ENCODE measurements at regions not wholly inside any gene's neighbourhood (a gene's known extent, or its start where the extent isn't known, plus 50 kb on each side); places are given as distances from the start of the nearest gene placed in this dataset.

- ATAC-seq (replicated peaks): no peak
- Mint-ChIP-seq H3K9me3 (peaks cover 8 to 9% of the 10 kb centered on the region in 2 donors), H3K27ac (no peak overlapping the region), H3K36me3 (ENCODE audit: insufficient read depth) (no peaks in the 10 kb centered on the region), H3K4me3 (no peak overlapping the region), H3K4me1 (ENCODE audit: low read depth in 2 of 2) (no peaks in the 10 kb centered on the region), H3K27me3 (no peaks in the 10 kb centered on the region)
- DNase-seq: no peak
These were observed 236.0 kb upstream of the ZNF717 start for GRCh38 chr3:76021376-76021775.

- DNase-seq: no peak
- Mint-ChIP-seq H3K27me3 (no peaks in the 10 kb centered on the region), H3K4me3 (no peak overlapping the region), H3K27ac (no peak overlapping the region), H3K9me3 (peaks cover 7 to 8% of the 10 kb centered on the region in 2 donors), H3K4me1 (ENCODE audit: low read depth in 2 of 2) (no peaks in the 10 kb centered on the region), H3K36me3 (ENCODE audit: insufficient read depth) (no peaks in the 10 kb centered on the region)
- ATAC-seq (replicated peaks): no peak
These were observed 239.3 kb upstream of the ZNF717 start for GRCh38 chr3:76024640-76025039.

- ATAC-seq (replicated peaks): no peak
- H3K4me3 Mint-ChIP-seq: no peak overlapping the region
- H3K36me3 Mint-ChIP-seq (ENCODE audit: insufficient read depth): no peaks in the 10 kb centered on the region
- H3K27ac Mint-ChIP-seq: no peak overlapping the region
- no peak for DNase-seq
- H3K9me3 Mint-ChIP-seq: peaks cover 4 to 7% of the 10 kb centered on the region in 2 donors
- no peaks in the 10 kb centered on the region for H3K27me3 Mint-ChIP-seq
- no peaks in the 10 kb centered on the region for H3K4me1 Mint-ChIP-seq (ENCODE audit: low read depth in 2 of 2)
These were observed 240.2 kb upstream of the ZNF717 start for GRCh38 chr3:76025561-76025960.

- H3K27ac Mint-ChIP-seq: no peak overlapping the region
- H3K4me1 Mint-ChIP-seq (ENCODE audit: low read depth in 2 of 2): no peaks in the 10 kb centered on the region
- no peak overlapping the region for H3K4me3 Mint-ChIP-seq
- peaks cover 0 to 9% of the 10 kb centered on the region in 2 donors for H3K9me3 Mint-ChIP-seq
- no peak for DNase-seq
- ATAC-seq (replicated peaks): no peak
- no peaks in the 10 kb centered on the region for H3K27me3 Mint-ChIP-seq
- H3K36me3 Mint-ChIP-seq (ENCODE audit: insufficient read depth): no peaks in the 10 kb centered on the region
These were observed 241.0 kb upstream of the ZNF717 start for GRCh38 chr3:76026379-76026778.

- Mint-ChIP-seq H3K4me3 (no peak overlapping the region), H3K9me3 (peaks cover 11 to 13% of the 10 kb centered on the region in 2 donors), H3K4me1 (ENCODE audit: low read depth in 2 of 2) (no peaks in the 10 kb centered on the region), H3K27ac (no peak overlapping the region), H3K27me3 (no peaks in the 10 kb centered on the region), H3K36me3 (ENCODE audit: insufficient read depth) (no peaks in the 10 kb centered on the region)
- ATAC-seq (replicated peaks) (no peak), DNase-seq (no peak)
These were observed 243.4 kb upstream of the ZNF717 start for GRCh38 chr3:76028774-76029173.

- no peak overlapping the region for H3K4me3 Mint-ChIP-seq
- H3K4me1 Mint-ChIP-seq (ENCODE audit: low read depth in 2 of 2): no peaks in the 10 kb centered on the region
- ATAC-seq (replicated peaks): no peak
- peaks cover 11 to 21% of the 10 kb centered on the region in 2 donors for H3K9me3 Mint-ChIP-seq
- no peaks in the 10 kb centered on the region for H3K36me3 Mint-ChIP-seq (ENCODE audit: insufficient read depth)
- DNase-seq: no peak
- no peaks in the 10 kb centered on the region for H3K27me3 Mint-ChIP-seq
- no peak overlapping the region for H3K27ac Mint-ChIP-seq
These were observed 249.3 kb upstream of the ZNF717 start for GRCh38 chr3:76034649-76035048.

GRCh38 chr3:76035117-76035516 is 249.8 kb upstream of the ZNF717 start:
- Mint-ChIP-seq H3K4me1 (ENCODE audit: low read depth in 2 of 2) (no peaks in the 10 kb centered on the region), H3K36me3 (ENCODE audit: insufficient read depth) (no peaks in the 10 kb centered on the region), H3K9me3 (peaks cover 11 to 21% of the 10 kb centered on the region in 2 donors), H3K27me3 (no peaks in the 10 kb centered on the region), H3K27ac (no peak overlapping the region), H3K4me3 (no peak overlapping the region)
- ATAC-seq (replicated peaks): no peak
- no peak for DNase-seq

GRCh38 chr3:76038949-76039348 is 253.6 kb upstream of the ZNF717 start:
- Mint-ChIP-seq H3K4me3 (no peak overlapping the region), H3K4me1 (ENCODE audit: low read depth in 2 of 2) (no peaks in the 10 kb centered on the region), H3K9me3 (peaks cover 7 to 17% of the 10 kb centered on the region in 2 donors), H3K36me3 (ENCODE audit: insufficient read depth) (no peaks in the 10 kb centered on the region), H3K27me3 (no peaks in the 10 kb centered on the region), H3K27ac (no peak overlapping the region)
- no peak for ATAC-seq (replicated peaks)
- no peak for DNase-seq

- Mint-ChIP-seq H3K4me1 (ENCODE audit: low read depth in 2 of 2) (no peaks in the 10 kb centered on the region), H3K4me3 (no peak overlapping the region), H3K27ac (no peak overlapping the region), H3K9me3 (peaks cover 6 to 15% of the 10 kb centered on the region in 2 donors), H3K27me3 (no peaks in the 10 kb centered on the region), H3K36me3 (ENCODE audit: insufficient read depth) (no peaks in the 10 kb centered on the region)
- ATAC-seq (replicated peaks) (no peak), DNase-seq (no peak)
These were observed 254.1 kb upstream of the ZNF717 start for GRCh38 chr3:76039431-76039830.

- H3K4me1 Mint-ChIP-seq (ENCODE audit: low read depth in 2 of 2): no peaks in the 10 kb centered on the region
- H3K36me3 Mint-ChIP-seq (ENCODE audit: insufficient read depth): no peaks in the 10 kb centered on the region
- ATAC-seq (replicated peaks): no peak
- no peak overlapping the region for H3K4me3 Mint-ChIP-seq
- no peaks in the 10 kb centered on the region for H3K27me3 Mint-ChIP-seq
- no peak overlapping the region for H3K27ac Mint-ChIP-seq
- H3K9me3 Mint-ChIP-seq: peaks cover 3 to 7% of the 10 kb centered on the region in 2 donors
- no peak for DNase-seq
These were observed 255.6 kb upstream of the ZNF717 start for GRCh38 chr3:76040946-76041345.

GRCh38 chr3:76043746-76044145 is 258.4 kb upstream of the ZNF717 start:
- Mint-ChIP-seq H3K27ac (no peak overlapping the region), H3K9me3 (peaks cover 3 to 7% of the 10 kb centered on the region in 2 donors), H3K36me3 (ENCODE audit: insufficient read depth) (no peaks in the 10 kb centered on the region), H3K4me1 (ENCODE audit: low read depth in 2 of 2) (no peaks in the 10 kb centered on the region), H3K27me3 (no peaks in the 10 kb centered on the region), H3K4me3 (no peak overlapping the region)
- no peak for DNase-seq
- no peak for ATAC-seq (replicated peaks)

- H3K4me1 Mint-ChIP-seq (ENCODE audit: low read depth in 2 of 2): no peaks in the 10 kb centered on the region
- DNase-seq (no peak), ATAC-seq (replicated peaks) (no peak)
- no peak overlapping the region for H3K27ac Mint-ChIP-seq
- no peak overlapping the region for H3K4me3 Mint-ChIP-seq
- no peaks in the 10 kb centered on the region for H3K27me3 Mint-ChIP-seq
- H3K36me3 Mint-ChIP-seq (ENCODE audit: insufficient read depth): no peaks in the 10 kb centered on the region
- H3K9me3 Mint-ChIP-seq: peaks cover 3 to 7% of the 10 kb centered on the region in 2 donors
These were observed 259.6 kb upstream of the ZNF717 start for GRCh38 chr3:76044601-76045600.

- H3K36me3 Mint-ChIP-seq (ENCODE audit: insufficient read depth): no peaks in the 10 kb centered on the region
- H3K4me3 Mint-ChIP-seq: no peak overlapping the region
- no peak overlapping the region for H3K27ac Mint-ChIP-seq
- DNase-seq (no peak), ATAC-seq (replicated peaks) (no peak)
- H3K4me1 Mint-ChIP-seq (ENCODE audit: low read depth in 2 of 2): no peaks in the 10 kb centered on the region
- H3K27me3 Mint-ChIP-seq: no peaks in the 10 kb centered on the region
- H3K9me3 Mint-ChIP-seq: peaks cover 6 to 7% of the 10 kb centered on the region in 2 donors
These were observed 262.0 kb upstream of the ZNF717 start for GRCh38 chr3:76047368-76047767.

GRCh38 chr3:76049776-76050175 is 264.4 kb upstream of the ZNF717 start:
- Mint-ChIP-seq H3K27me3 (no peaks in the 10 kb centered on the region), H3K27ac (no peak overlapping the region), H3K4me3 (no peak overlapping the region), H3K36me3 (ENCODE audit: insufficient read depth) (no peaks in the 10 kb centered on the region), H3K9me3 (peaks cover 6 to 7% of the 10 kb centered on the region in 2 donors), H3K4me1 (ENCODE audit: low read depth in 2 of 2) (no peaks in the 10 kb centered on the region)
- no peak for DNase-seq
- no peak for ATAC-seq (replicated peaks)
